ENCODE measurements at regions not wholly inside any gene's neighbourhood (a gene's known extent, or its start where the extent isn't known, plus 50 kb on each side); places are given as distances from the start of the nearest gene placed in this dataset.
"Not testable (repeated sequence)": the region's sequence is repeated elsewhere in the genome, so short reads cannot be mapped to it uniquely, and the experiment has no call there.

- DNase-seq (ENCODE audit: low spot score): not testable (repeated sequence)
Measured at GRCh38 chr2:132324005-132324404, 92.6 kb upstream of the GPR39 start.

GRCh38 chr2:132332345-132333033 is 84.1 kb upstream of the GPR39 start:
- DNase-seq (ENCODE audit: low spot score): not testable (repeated sequence)

GRCh38 chr2:132337135-132337534 is 79.5 kb upstream of the GPR39 start:
- not testable (repeated sequence) for DNase-seq (ENCODE audit: low spot score)

DNA sequence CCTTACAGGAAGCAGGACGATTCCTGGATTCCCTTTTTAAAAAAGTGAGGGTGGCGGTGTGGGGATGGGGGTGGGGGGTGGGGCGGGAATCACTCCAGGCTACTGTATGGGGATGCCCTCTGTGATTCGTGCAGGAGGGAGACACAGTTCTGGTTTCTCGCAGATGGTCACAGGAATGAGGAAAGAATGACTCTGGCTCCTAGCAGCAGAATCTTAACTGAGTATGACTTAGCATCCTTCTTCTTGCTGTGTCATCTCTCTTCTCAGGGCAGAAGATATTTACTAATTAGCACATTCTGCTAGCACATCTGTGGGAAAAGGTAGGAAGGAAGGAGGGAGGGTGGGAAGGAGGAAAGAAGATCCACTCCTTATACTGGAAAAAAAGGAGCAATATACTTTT is 78.8 kb upstream of the GPR39 start:
- not testable (repeated sequence) for DNase-seq (ENCODE audit: low spot score)

GRCh38 chr2:132347041-132347780 is 69.4 kb upstream of the GPR39 start:
- peak; percentile 50 for DNase-seq (ENCODE audit: low spot score)

DNA sequence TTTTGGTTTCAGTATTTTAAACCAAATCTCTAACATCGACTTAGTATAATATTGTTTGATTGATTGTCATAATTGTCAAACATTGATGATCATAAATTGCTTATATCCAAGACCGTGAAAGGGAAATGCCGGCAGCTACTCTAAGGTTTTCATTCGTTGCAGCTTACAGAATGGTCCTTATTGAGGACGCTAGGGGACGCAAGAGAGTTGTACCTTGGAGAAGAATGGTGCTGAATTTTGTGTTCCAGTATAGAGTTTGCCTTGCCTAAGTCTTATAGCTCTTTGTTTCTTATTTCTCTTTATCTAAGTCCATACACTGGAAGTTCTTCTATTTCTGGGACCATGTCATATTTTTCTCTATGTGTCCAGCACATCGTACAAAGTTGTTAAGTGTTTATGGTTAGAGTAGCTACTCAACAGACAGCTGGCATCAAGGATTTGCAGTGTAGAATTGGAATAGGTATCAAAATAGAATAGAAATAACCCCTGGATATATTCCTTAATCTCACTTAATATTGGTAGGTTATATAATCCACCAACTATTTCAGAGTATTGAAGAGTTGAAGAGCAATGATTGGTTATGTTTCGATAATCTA is 67.4 kb upstream of the GPR39 start:
- peak; percentile 59 for DNase-seq (ENCODE audit: low spot score)

DNA sequence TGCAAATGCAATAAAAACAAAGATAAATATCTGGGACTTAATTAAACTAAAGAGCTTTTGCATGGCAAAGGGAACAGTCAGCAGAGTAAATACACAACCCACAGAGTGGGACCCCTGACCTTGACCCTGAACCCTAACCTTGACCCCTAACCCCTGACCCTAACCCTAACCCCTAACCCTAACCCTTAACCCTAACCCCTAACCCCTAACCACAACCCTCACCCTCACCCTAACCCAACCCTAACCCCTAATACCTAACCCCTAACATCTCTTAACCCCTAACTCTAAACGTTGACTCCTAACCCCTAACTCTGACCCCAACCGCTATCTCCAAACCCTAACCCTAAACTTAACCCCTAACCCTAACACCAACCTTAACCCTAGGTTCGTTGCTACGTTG is 64.9 kb upstream of the GPR39 start:
- DNase-seq (ENCODE audit: low spot score): not testable (repeated sequence)

DNA sequence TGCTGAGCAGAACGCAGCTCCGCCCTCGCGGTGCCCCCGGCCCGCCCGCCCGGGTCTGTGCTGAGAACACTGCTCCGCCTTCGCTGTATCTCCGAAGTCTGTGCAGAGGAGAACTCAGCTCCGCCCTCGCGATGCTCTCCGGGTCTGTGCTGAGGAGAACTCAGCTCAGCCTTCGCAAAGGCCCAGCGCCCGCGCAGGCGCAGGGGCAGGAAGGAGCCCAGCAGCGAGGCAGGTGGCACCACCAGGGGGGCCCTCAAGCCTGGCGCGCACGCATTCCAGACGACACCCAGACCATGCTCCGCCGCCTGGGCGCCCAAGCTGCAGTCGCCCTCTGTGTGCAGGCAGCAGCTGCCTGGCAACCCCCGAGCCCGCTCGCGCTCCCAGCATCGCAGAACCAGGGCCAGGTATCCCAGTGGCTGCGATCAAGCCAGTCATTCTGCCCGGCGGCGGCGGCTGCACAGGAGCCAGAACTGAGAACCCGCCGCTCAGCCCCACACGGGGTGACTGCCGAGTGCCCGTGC is 64.1 kb upstream of the GPR39 start:
- DNase-seq (ENCODE audit: low spot score): not testable (repeated sequence)

DNA sequence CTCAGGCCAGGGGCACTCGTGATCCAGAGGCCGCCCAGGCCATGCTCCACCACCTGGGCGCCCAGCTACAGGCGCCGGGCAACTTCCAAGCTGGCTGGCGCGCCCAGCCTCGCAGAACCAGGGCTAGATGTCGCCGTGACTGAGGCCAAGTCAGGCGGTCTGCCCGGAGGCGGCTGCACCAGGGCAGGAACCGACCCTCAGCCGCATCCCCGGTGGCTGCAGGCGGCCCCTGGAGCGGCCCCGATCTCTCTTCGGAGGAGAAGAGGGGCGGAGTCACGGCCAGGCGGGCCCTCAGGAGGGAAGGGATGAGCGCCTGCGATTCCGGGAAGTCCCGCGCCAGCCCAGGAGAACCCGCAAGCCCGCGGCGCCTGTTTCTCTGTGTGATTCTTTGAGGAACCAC is 63.2 kb upstream of the GPR39 start:
- not testable (repeated sequence) for DNase-seq (ENCODE audit: low spot score)

- not testable (repeated sequence) for DNase-seq (ENCODE audit: low spot score)
Measured at GRCh38 chr2:132360964-132361363, 55.6 kb upstream of the GPR39 start.

DNA sequence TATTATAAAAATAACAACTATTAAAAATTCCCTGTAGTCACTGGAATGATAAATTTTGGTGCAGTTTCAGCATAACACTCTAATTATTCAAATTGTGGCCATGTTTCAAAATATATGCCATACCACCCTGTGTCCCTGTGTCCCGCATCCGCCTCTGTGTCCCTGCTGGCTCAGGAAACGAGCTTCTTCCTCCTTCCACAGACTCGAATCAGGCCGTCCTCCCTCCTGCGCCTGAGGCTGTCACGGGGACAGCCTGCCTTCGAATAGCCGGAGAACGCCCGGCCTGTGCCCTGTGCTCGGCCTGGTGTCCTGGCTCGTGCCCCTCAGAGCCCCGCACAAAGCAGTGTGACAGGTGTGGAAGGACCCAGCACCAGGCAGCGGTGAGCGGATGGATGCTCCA is 55.1 kb upstream of the GPR39 start:
- DNase-seq (ENCODE audit: low spot score): not testable (repeated sequence)

GRCh38 chr2:132363352-132363751 is 53.3 kb upstream of the GPR39 start:
- DNase-seq (ENCODE audit: low spot score): not testable (repeated sequence)

GRCh38 chr2:132365963-132366362 is 50.6 kb upstream of the GPR39 start:
- DNase-seq (ENCODE audit: low spot score): not testable (repeated sequence)

DNA sequence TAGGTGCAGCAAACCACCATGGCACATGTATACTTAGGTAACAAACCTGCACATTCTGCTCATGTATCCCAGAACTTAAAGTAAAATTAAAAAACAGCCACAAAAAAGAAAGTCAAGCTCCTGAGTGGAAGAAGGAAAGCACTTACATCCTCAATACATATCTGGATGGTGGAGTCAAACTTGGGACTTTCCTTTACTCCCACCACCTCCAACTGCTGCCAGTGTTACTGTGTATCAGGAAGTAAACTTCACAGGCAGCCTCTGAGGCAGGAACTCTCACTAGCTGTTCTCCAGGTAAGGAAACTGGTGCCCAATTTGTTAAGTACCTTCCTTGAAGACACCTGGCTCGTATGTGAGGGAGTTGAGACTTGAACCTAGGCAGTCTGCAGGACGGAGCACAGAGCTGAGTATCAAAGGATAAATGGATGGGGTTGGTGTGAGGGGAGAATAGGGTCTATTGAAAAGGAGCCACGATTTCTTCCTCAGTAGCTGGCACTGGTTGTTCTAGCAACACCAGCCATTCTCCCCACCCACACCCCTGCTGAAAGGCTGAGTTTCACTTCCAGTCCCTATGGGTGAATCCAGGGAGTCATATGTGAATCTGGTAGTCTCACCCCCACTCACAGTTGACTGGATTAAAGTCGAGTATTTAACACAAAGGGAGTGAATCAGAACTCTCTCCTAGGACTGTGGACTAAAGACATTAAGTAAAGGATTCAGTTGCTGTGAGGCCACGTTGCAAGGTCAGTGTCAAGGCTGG is 50.0 kb upstream of the GPR39 start:
- DNase-seq (ENCODE audit: low spot score): no peak
